Caco-2 (cell line): ENCODE measurements at regions not wholly inside any gene's neighbourhood (a gene's known extent, or its start where the extent isn't known, plus 50 kb on each side); places are given as distances from the start of the nearest gene placed in this dataset.

ENCODE experiments used
- BruUV-seq: library from RNA; stranded (reverse); fragments of 400-500 nt; replicated peaks from 2 replicates; lab custom pipeline; 2021; lab: Mats Ljungman, UMichigan
- CTCF ChIA-PET: fragments of 300-600 bp; sonication (Branson Sonifier 250); formaldehyde crosslinking; loops from one replicate; lab custom pipeline; 2022; ENCODE audit warnings: antibody characterized with exemption; lab: Charles Lee
- POLR2A ChIA-PET: fragments of 300-600 bp; sonication (Branson Sonifier 250); formaldehyde crosslinking; loops from one replicate; lab custom pipeline; 2022; ENCODE audit warnings: antibody characterized with exemption; lab: Charles Lee
- DNase-seq, 2 experiments: peaks; one replicate each; pipeline versions ENCODE4 v3.0.0 to v3.0.0-alpha.2; 2020 to 2022
- H3K27me3 ChIP-seq: replicated peaks from 2 replicates; pipeline ENCODE4 v1.6.0; 2011; ENCODE audit warnings: low read length; ENCODE audit not compliant: control insufficient read depth, insufficient read depth
- H3K36me3 ChIP-seq: 2 replicates; pipeline ENCODE4 v1.5.1; 2011; ENCODE audit warnings: low read length; ENCODE audit not compliant: control insufficient read depth, insufficient read depth
- H3K4me1 ChIP-seq: fragments of 250-450 bp; sonication (Bioruptor Pico); 2 replicates; pipeline ENCODE4 v1.5.1; 2020; ENCODE audit warnings: mild to moderate bottlenecking
- H3K4me3 ChIP-seq: 2 replicates; pipeline ENCODE4 v1.5.1; 2011; ENCODE audit warnings: low read depth, mild to moderate bottlenecking, control low read depth, low read length
- H3K9me3 ChIP-seq: fragments of 250-450 bp; sonication (Bioruptor Pico); 2 replicates; pipeline ENCODE4 v1.5.1; 2020; ENCODE audit warnings: mild to moderate bottlenecking, moderate library complexity
- H3K27ac Mint-ChIP-seq: one replicate; pipeline ENCODE4 v1.8.0; 2022; ENCODE audit warnings: mixed read lengths; ENCODE audit not compliant: unreplicated experiment
- H3K27me3 Mint-ChIP-seq: one replicate; pipeline ENCODE4 v1.8.0; 2022; ENCODE audit warnings: mixed read lengths; ENCODE audit not compliant: insufficient read depth, unreplicated experiment
- H3K36me3 Mint-ChIP-seq: one replicate; pipeline ENCODE4 v1.8.0; 2022; ENCODE audit warnings: mild to moderate bottlenecking, mixed read lengths; ENCODE audit not compliant: insufficient read depth, unreplicated experiment
- H3K4me1 Mint-ChIP-seq: one replicate; pipeline ENCODE4 v1.8.0; 2022; ENCODE audit warnings: low read depth, mixed read lengths; ENCODE audit not compliant: unreplicated experiment
- H3K4me3 Mint-ChIP-seq: one replicate; pipeline ENCODE4 v1.8.0; 2022; ENCODE audit warnings: mild to moderate bottlenecking, moderate library complexity, mixed read lengths; ENCODE audit not compliant: unreplicated experiment
- H3K9me3 Mint-ChIP-seq: one replicate; pipeline ENCODE4 v1.8.0; 2022; ENCODE audit warnings: mixed read lengths; ENCODE audit not compliant: unreplicated experiment
- CTCF ChIP-seq, 2 experiments: fragments of 200-600 bp in 1 of 2; IDR thresholded peaks; 1 replicate in 1 of 2; 2 replicates in 1 of 2; pipeline versions ENCODE4 v1.5.1 to v1.8.0; 2011 to 2022; ENCODE audit warnings: antibody characterized with exemption in 1 of 2, control low read depth in 1 of 2, inconsistent platforms in 1 of 2, low read depth in 1 of 2, low read length in 1 of 2, mild to moderate bottlenecking in 1 of 2, moderate library complexity in 1 of 2; ENCODE audit not compliant: insufficient read depth in 1 of 2, severe bottlenecking in 1 of 2, unreplicated experiment in 1 of 2
- intact Hi-C: fragments of 100-400 bp; cut with micrococcal nuclease; formaldehyde crosslinking; loops from one replicate; pipeline ENCODE4 v1.10.0; 2022; ENCODE audit not compliant: unreplicated experiment

DNA sequence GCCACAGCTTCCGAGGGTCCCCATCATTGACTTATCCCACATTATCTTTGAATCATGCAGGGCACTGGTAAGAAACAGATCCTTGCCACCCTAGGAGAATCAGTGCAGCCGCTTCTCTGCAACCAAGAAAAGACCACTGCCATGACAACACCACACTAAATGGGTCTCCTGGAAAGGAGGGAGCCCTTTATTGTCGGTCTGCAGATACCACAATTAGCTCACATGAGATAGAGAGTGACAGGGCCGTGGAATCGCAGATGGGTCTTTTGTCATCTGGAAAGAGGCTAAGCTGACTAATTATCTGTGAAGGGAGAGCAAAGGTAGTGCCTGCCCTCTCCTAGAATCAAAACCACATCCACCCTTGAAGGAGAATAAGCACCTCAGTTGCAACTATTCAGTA lies 178.3 kb upstream of the MYO16 start:
- DNase-seq = no peak
- POLR2A ChIA-PET = no interaction called here

GRCh38 chr13:108455320-108455719 lies 174.1 kb upstream of the MYO16 start:
- Mint-ChIP-seq H3K4me1 (no peaks in the 10 kb centered on the region), H3K36me3 (no peaks in the 10 kb centered on the region), H3K4me3 (no peak overlapping the region), H3K9me3 (peaks cover 10% of the 10 kb centered on the region), H3K27ac (no peak overlapping the region), H3K27me3 (peaks cover 5% of the 10 kb centered on the region)
- Histone ChIP-seq H3K27me3 (no peaks in the 10 kb centered on the region), H3K9me3 (no peaks in the 10 kb centered on the region), H3K4me3 (no peak overlapping the region), H3K4me1 (no peaks in the 10 kb centered on the region), H3K36me3 (no peaks in the 10 kb centered on the region)
- DNase-seq = no peak
- ChIA-PET POLR2A (no interaction called here), CTCF (no interaction called here)
- TF ChIP-seq CTCF (IDR thresholded peaks at IDR 0.05; ENCODE audit: insufficient read depth in 1 of 2, low read depth in 1 of 2, low read length in 1 of 2, severe bottlenecking in 1 of 2, unreplicated experiment in 1 of 2) = no peak
- no TSS peak for BruUV-seq
- intact Hi-C loops = no loop called here

More for the DNA sequence above, 178.3 kb upstream of the MYO16 start:
- Histone ChIP-seq H3K36me3 (no peaks in the 10 kb centered on the region), H3K27me3 (no peaks in the 10 kb centered on the region), H3K4me1 (no peaks in the 10 kb centered on the region), H3K9me3 (no peaks in the 10 kb centered on the region), H3K4me3 (no peak overlapping the region)
- H3K27ac Mint-ChIP-seq = no peak overlapping the region
- intact Hi-C loops = no loop called here
- TF ChIP-seq CTCF (IDR thresholded peaks at IDR 0.05; ENCODE audit: insufficient read depth in 1 of 2, low read depth in 1 of 2, low read length in 1 of 2, severe bottlenecking in 1 of 2, unreplicated experiment in 1 of 2) = no peak
- H3K4me1 Mint-ChIP-seq = no peaks in the 10 kb centered on the region
- no peaks in the 10 kb centered on the region for H3K9me3 Mint-ChIP-seq
- H3K4me3 Mint-ChIP-seq = no peak overlapping the region
- peaks cover 7% of the 10 kb centered on the region for H3K27me3 Mint-ChIP-seq
- CTCF ChIA-PET = no interaction called here
- no TSS peak for BruUV-seq
- H3K36me3 Mint-ChIP-seq = no peaks in the 10 kb centered on the region

DNA sequence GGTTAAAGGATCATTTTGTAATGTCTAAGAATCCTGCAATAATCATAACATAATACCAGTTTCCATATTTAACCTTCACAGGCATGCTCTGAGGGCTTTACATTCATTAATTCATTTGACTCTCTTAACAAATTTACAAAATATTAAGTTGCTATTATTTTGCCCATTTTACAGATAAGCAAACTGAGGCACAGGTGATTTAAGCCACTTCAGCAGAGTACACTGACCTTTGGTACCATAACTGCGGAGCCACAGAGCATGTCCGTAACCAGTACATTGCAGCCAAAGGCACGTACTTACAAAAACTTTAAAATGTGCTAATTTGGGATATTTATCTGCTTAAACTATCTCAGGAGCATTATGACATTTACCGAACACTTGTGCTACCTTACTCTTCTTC lies 169.4 kb upstream of the MYO16 start:
- Histone ChIP-seq H3K4me1 (no peaks in the 10 kb centered on the region), H3K4me3 (no peak overlapping the region), H3K27me3 (no peaks in the 10 kb centered on the region), H3K9me3 (no peaks in the 10 kb centered on the region), H3K36me3 (no peaks in the 10 kb centered on the region)
- H3K9me3 Mint-ChIP-seq = peaks cover 10% of the 10 kb centered on the region
- POLR2A ChIA-PET = no interaction called here
- DNase-seq = no peak
- TF ChIP-seq CTCF (IDR thresholded peaks at IDR 0.05; ENCODE audit: insufficient read depth in 1 of 2, low read depth in 1 of 2, low read length in 1 of 2, severe bottlenecking in 1 of 2, unreplicated experiment in 1 of 2) = no peak
- H3K27ac Mint-ChIP-seq = no peak overlapping the region
- no peak overlapping the region for H3K4me3 Mint-ChIP-seq
- no TSS peak for BruUV-seq
- H3K27me3 Mint-ChIP-seq = peaks cover 9% of the 10 kb centered on the region
- H3K4me1 Mint-ChIP-seq = no peaks in the 10 kb centered on the region
- CTCF ChIA-PET = no interaction called here
- intact Hi-C loops = no loop called here
- H3K36me3 Mint-ChIP-seq = no peaks in the 10 kb centered on the region
